Fibroblast of mammary gland (primary cell): ENCODE measurements at regions not wholly inside any gene's neighbourhood (a gene's known extent, or its start where the extent isn't known, plus 50 kb on each side); places are given as distances from the start of the nearest gene placed in this dataset.

ENCODE experiments used
- DNase-seq: peaks from one replicate; pipeline ENCODE4 v3.0.0-alpha.2; 2010; ENCODE audit warnings: low read depth
- H3K4me3 ChIP-seq: 2 replicates; pipeline ENCODE4 v1.5.1; 2011; ENCODE audit warnings: low read depth, mild to moderate bottlenecking, low read length, moderate library complexity; ENCODE audit not compliant: control insufficient read depth
- CTCF ChIP-seq: conservative IDR thresholded peaks from 2 replicates; pipeline ENCODE4 v1.5.1; 2011; ENCODE audit warnings: low read depth, low read length, inconsistent platforms; ENCODE audit not compliant: control insufficient read depth, insufficient read depth

GRCh38 chr4:44869985-44870384, 143.6 kb upstream of the GNPDA2 start:
- TF ChIP-seq CTCF: no peak
- no peak overlapping the region for H3K4me3 ChIP-seq
- DNase-seq: no peak

GRCh38 chr4:44869222-44869882, 143.0 kb upstream of the GNPDA2 start:
- DNase-seq: peak; percentile 17
- no peak overlapping the region for H3K4me3 ChIP-seq
- TF ChIP-seq CTCF: peak; percentile 22

GRCh38 chr4:44861756-44862155, 135.4 kb upstream of the GNPDA2 start:
- H3K4me3 ChIP-seq: no peak overlapping the region
- peak; percentile 74 for DNase-seq
- no peak for TF ChIP-seq CTCF

GRCh38 chr4:44859477-44859876, 133.1 kb upstream of the GNPDA2 start:
- DNase-seq: no peak
- no peak overlapping the region for H3K4me3 ChIP-seq
- TF ChIP-seq CTCF: no peak

GRCh38 chr4:44848466-44848865, 122.1 kb upstream of the GNPDA2 start:
- no peak for DNase-seq
- no peak overlapping the region for H3K4me3 ChIP-seq
- no peak for TF ChIP-seq CTCF

- H3K4me3 ChIP-seq: no peak overlapping the region
- TF ChIP-seq CTCF: no peak
- DNase-seq: no peak
Observed at GRCh38 chr4:44845993-44846392, 119.6 kb upstream of the GNPDA2 start.

GRCh38 chr4:44845309-44845708, 119.0 kb upstream of the GNPDA2 start:
- no peak for DNase-seq
- H3K4me3 ChIP-seq: no peak overlapping the region
- no peak for TF ChIP-seq CTCF
